ENCODE measurements at regions not wholly inside any gene's neighbourhood (a gene's known extent, or its start where the extent isn't known, plus 50 kb on each side); places are given as distances from the start of the nearest gene placed in this dataset.

DNA sequence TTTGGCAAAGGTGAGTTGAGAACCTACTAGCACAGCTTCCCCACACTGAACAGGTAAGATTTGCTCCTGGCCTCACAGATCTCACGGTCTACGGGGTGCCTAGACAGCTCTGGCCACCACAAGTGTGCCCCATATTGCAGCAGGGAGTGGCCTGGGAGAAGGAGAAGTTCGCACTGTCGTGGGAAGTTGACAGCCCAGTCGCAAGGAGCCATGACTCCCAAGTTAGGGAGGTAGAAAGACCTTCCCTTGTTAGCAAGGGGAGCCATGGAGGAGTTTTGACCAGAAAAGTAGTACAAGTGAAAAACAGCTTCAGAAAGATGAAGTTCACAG lies 316.3 kb downstream of the BCL11B start:
- TF ChIP-seq, protein P1, sequence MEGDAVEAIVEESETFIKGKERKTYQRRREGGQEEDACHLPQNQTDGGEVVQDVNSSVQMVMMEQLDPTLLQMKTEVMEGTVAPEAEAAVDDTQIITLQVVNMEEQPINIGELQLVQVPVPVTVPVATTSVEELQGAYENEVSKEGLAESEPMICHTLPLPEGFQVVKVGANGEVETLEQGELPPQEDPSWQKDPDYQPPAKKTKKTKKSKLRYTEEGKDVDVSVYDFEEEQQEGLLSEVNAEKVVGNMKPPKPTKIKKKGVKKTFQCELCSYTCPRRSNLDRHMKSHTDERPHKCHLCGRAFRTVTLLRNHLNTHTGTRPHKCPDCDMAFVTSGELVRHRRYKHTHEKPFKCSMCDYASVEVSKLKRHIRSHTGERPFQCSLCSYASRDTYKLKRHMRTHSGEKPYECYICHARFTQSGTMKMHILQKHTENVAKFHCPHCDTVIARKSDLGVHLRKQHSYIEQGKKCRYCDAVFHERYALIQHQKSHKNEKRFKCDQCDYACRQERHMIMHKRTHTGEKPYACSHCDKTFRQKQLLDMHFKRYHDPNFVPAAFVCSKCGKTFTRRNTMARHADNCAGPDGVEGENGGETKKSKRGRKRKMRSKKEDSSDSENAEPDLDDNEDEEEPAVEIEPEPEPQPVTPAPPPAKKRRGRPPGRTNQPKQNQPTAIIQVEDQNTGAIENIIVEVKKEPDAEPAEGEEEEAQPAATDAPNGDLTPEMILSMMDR (IDR thresholded peaks at IDR 0.05; ENCODE audit: insufficient read depth, missing control alignments) = no peak
- no peak for DNase-seq (ENCODE audit: insufficient read length, low spot score)
- no peak for FAIRE-seq

DNA sequence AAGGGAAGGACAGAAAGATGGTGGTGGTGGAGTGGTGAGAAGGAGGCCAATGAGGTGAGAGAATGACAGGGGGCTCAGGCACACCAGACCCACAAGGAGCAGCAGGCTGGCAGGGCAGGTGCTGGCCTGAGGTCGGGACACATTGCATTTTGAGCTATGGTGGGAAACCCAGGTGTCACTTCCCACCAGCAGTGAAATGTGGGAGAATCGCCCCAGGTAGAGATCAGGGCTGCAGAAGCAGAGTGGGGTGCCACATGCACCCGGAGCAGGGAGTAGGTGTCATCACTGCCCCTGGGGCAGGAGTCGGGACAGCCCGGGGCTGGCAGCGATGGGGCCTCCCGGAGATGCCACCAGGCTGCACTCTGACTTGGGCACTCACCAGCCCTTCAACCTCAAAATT lies 315.8 kb downstream of the BCL11B start:
- DNase-seq (ENCODE audit: insufficient read length, low spot score) (no peak), FAIRE-seq (no peak)
- TF ChIP-seq, protein P1 (IDR thresholded peaks at IDR 0.05; ENCODE audit: insufficient read depth, missing control alignments) = no peak

DNA sequence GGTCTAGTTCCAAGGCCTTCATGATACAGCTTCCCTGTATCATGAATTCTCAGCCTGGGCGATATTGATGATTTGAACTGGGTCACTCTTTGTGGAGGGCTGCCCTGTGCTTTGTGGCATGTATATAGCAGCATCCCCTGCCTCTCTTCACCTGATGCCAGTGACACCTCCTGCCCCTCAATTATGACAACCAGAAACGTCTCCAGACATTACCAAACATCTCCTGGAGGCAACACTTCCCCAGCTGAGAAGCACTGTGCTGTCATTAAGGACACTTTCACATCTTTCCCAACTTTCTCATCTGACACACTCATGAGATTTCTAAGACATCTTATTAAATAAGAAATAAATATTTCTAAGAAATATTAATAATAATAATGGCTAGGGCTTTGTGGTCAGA lies 315.3 kb downstream of the BCL11B start:
- FAIRE-seq = no peak
- no peak for DNase-seq (ENCODE audit: insufficient read length, low spot score)
- TF ChIP-seq, protein P1 (IDR thresholded peaks at IDR 0.05; ENCODE audit: insufficient read depth, missing control alignments) = no peak

GRCh38 chr14:98957211-98958047 lies 314.6 kb downstream of the BCL11B start:
- no peak for DNase-seq (ENCODE audit: insufficient read length, low spot score)
- no peak for FAIRE-seq
- TF ChIP-seq, protein P1 (IDR thresholded peaks at IDR 0.05; ENCODE audit: insufficient read depth, missing control alignments) = no peak

DNA sequence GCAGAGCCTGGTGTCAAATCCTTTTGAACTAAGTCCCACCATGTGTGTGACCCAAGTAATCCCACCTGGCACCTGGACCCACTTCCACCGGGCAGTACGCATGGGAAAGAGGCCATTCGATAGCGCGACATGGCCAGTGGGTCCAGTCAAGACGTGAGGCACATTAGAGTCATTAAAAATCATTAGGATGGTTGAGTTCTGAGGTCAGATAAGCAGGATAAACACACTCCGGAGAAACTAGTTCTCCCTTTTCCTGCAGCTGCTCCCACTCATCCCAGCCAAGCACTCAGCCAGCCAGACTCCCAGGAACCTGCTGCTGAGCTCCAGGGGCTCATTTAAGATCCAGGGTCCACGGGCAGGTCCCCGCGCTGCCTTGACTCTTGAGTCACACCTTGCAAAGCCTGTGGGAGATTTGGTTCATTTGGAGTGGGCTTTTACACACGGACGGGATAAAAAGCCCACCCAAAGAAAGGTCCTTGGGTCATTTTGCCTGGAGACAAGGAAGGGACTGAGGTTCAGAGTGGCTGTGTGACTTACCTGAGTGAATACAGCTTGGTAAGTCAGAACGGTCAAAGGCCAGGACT lies 313.9 kb downstream of the BCL11B start:
- DNase-seq (ENCODE audit: insufficient read length, low spot score) (no peak), FAIRE-seq (no peak)
- TF ChIP-seq, protein P1 (IDR thresholded peaks at IDR 0.05; ENCODE audit: insufficient read depth, missing control alignments) = no peak

DNA sequence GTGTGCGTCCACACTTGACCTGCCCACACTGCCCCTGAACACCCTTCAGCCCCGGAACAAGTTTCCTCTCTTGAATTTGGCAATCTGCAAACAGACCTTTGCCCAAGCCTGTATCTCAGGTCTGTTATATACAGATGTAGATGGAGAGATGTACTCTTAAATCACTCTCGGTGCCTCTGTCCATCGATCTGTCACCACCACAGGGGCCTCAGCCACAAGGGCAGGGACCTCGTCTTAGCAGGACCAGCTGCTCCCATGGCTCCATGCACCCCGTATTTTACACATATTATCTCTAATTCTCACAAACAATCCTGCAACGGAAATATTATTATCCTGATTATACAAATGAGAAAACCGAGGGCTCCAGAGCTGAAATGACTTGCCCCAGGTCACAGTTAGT lies 313.4 kb downstream of the BCL11B start:
- TF ChIP-seq, protein P1 (IDR thresholded peaks at IDR 0.05; ENCODE audit: insufficient read depth, missing control alignments) = no peak
- DNase-seq (ENCODE audit: insufficient read length, low spot score) = no peak
- no peak for FAIRE-seq

GRCh38 chr14:98959410-98959809 lies 312.6 kb downstream of the BCL11B start:
- FAIRE-seq (no peak), DNase-seq (ENCODE audit: insufficient read length, low spot score) (no peak)
- TF ChIP-seq, protein P1 (IDR thresholded peaks at IDR 0.05; ENCODE audit: insufficient read depth, missing control alignments) = no peak
